Panc1 (cell line): ENCODE measurements at regions not wholly inside any gene's neighbourhood (a gene's known extent, or its start where the extent isn't known, plus 50 kb on each side); places are given as distances from the start of the nearest gene placed in this dataset.

Experiments used
- ATAC-seq: fragments of 200-7000 bp; cut with Tn5 transposase; 2 replicates; pipeline ENCODE4 v1.9.1; 2020; ENCODE audit warnings: mild to moderate bottlenecking, moderate library complexity
- BruUV-seq: library from RNA; stranded (reverse); fragments of 400-500 nt; replicated peaks from 2 replicates; lab custom pipeline; 2021; lab: Mats Ljungman, UMichigan
- CTCF ChIA-PET: fragments of 300-600 bp; sonication (Branson Sonifier 250); formaldehyde crosslinking; loops from one replicate; lab custom pipeline; 2022; ENCODE audit warnings: antibody characterized with exemption; lab: Charles Lee
- POLR2A ChIA-PET: fragments of 300-600 bp; sonication (Branson Sonifier 250); formaldehyde crosslinking; loops from one replicate; lab custom pipeline; 2022; ENCODE audit warnings: antibody characterized with exemption; lab: Charles Lee
- DNase-seq: peaks from one replicate; pipeline ENCODE4 v3.0.0-alpha.2; 2010; ENCODE audit warnings: low read depth, low spot score
- H3K27ac ChIP-seq: 2 replicates; pipeline ENCODE4 v1.5.1; 2011; ENCODE audit warnings: mild to moderate bottlenecking, low read length, inconsistent platforms
- H3K27me3 ChIP-seq: fragments of 200-500 bp; sonication (Bioruptor generic); 2 replicates; pipeline ENCODE4 v1.6.0; 2014; ENCODE audit warnings: low read length, inconsistent platforms; ENCODE audit not compliant: control insufficient read depth, insufficient read depth
- H3K36me3 ChIP-seq: fragments of 200-500 bp; sonication (Bioruptor generic); 2 replicates; pipeline ENCODE4 v1.5.1; 2014; ENCODE audit warnings: inconsistent platforms, mild to moderate bottlenecking, low read length, moderate library complexity; ENCODE audit not compliant: control insufficient read depth, insufficient read depth
- H3K4me1 ChIP-seq: 2 replicates; pipeline ENCODE4 v1.5.1; 2011; ENCODE audit warnings: inconsistent platforms, mild to moderate bottlenecking, low read length, moderate library complexity; ENCODE audit not compliant: control insufficient read depth, insufficient read depth
- H3K4me3 ChIP-seq, 2 experiments: 2 replicates each; pipeline ENCODE4 v1.5.1; 2011 to 2012; ENCODE audit warnings: low read depth in 2 of 2, low read length in 2 of 2, mild to moderate bottlenecking in 2 of 2, inconsistent platforms in 1 of 2, moderate library complexity in 1 of 2
- H3K9me3 ChIP-seq: fragments of 200-500 bp; sonication (Bioruptor generic); 2 replicates; pipeline ENCODE4 v1.5.1; 2014; ENCODE audit warnings: low read depth, mild to moderate bottlenecking, inconsistent platforms, low read length, moderate library complexity; ENCODE audit not compliant: control insufficient read depth, insufficient read depth
- POLR2AphosphoS5 ChIP-seq: IDR thresholded peaks from 2 replicates; pipeline ENCODE4 v1.6.1; 2012; ENCODE audit warnings: mild to moderate bottlenecking, low read depth, low read length, moderate library complexity
- SIN3A ChIP-seq: IDR thresholded peaks from 2 replicates; pipeline ENCODE4 v1.6.1; 2012; ENCODE audit warnings: low read depth, mild to moderate bottlenecking, low read length, moderate library complexity, borderline replicate concordance; ENCODE audit not compliant: insufficient read depth
- TCF7L2 ChIP-seq: IDR thresholded peaks from 2 replicates; pipeline ENCODE4 v1.6.1; 2011; ENCODE audit warnings: mild to moderate bottlenecking, low read depth, low read length, inconsistent platforms
- in situ Hi-C: cut with HindIII; loops from 2 replicates; pipeline ENCODE4 v1.10.0; 2016; ENCODE audit warnings: low sequenced_read_pairs, low pct_unique_long_range_greater_than_20kb
- intact Hi-C: fragments of 100-400 bp; cut with micrococcal nuclease; formaldehyde crosslinking; loops from one replicate; pipeline ENCODE4 v1.10.0; 2022; ENCODE audit not compliant: unreplicated experiment
- TF ChIP-seq, protein P1 (sequence below): fragments of 450-650 bp; IDR thresholded peaks from 2 replicates; pipeline ENCODE4 v1.5.1; 2017; ENCODE audit warnings: mild to moderate bottlenecking
- TF ChIP-seq, protein P2 (sequence below), 2 experiments: IDR thresholded peaks; 2 replicates each; pipeline ENCODE4 v1.6.1; 2011 to 2012; ENCODE audit warnings: low read depth in 2 of 2, control low read depth in 1 of 2, low read length in 1 of 2, mild to moderate bottlenecking in 1 of 2, moderate library complexity in 1 of 2; ENCODE audit not compliant: insufficient read depth in 1 of 2

DNA sequence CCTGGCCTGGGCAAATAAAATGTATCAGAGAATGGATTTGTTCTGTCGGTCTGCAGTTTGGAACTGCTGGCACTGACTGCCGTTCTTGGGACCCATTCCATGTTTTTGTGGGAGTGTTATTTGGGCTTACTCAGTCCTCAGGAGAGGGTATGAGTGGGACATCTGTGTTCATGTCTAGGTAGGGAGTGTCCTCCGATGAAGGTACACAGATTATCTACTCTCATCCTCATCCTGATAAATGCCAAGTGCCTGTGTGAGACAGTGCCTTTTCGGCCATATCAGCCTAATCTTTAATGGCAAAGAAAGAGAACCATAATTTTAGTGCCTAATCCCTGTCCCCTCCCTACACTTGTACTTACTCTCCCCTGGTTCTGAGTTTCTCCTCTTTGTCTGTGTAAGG, 409.4 kb downstream of the REEP3 start:
- CTCF ChIA-PET = no interaction called here

GRCh38 chr10:63935705-63936104, 414.5 kb downstream of the REEP3 start:
- Histone ChIP-seq H3K27me3 (peaks cover 20% of the 10 kb centered on the region), H3K36me3 (no peaks in the 10 kb centered on the region), H3K4me3 (no peak overlapping the region), H3K4me1 (no peaks in the 10 kb centered on the region), H3K27ac (no peak overlapping the region), H3K9me3 (no peaks in the 10 kb centered on the region)
- POLR2A ChIA-PET = no interaction called here
- CTCF ChIA-PET = no interaction called here
- intact Hi-C loops (no loop called here), in situ Hi-C loops (no loop called here)
- ATAC-seq (no peak), DNase-seq (no peak)
- TF ChIP-seq, protein P1, sequence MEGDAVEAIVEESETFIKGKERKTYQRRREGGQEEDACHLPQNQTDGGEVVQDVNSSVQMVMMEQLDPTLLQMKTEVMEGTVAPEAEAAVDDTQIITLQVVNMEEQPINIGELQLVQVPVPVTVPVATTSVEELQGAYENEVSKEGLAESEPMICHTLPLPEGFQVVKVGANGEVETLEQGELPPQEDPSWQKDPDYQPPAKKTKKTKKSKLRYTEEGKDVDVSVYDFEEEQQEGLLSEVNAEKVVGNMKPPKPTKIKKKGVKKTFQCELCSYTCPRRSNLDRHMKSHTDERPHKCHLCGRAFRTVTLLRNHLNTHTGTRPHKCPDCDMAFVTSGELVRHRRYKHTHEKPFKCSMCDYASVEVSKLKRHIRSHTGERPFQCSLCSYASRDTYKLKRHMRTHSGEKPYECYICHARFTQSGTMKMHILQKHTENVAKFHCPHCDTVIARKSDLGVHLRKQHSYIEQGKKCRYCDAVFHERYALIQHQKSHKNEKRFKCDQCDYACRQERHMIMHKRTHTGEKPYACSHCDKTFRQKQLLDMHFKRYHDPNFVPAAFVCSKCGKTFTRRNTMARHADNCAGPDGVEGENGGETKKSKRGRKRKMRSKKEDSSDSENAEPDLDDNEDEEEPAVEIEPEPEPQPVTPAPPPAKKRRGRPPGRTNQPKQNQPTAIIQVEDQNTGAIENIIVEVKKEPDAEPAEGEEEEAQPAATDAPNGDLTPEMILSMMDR = peak; percentile 41
- TF ChIP-seq POLR2AphosphoS5 = no peak
- TF ChIP-seq SIN3A = no peak
- TF ChIP-seq, protein P2, sequence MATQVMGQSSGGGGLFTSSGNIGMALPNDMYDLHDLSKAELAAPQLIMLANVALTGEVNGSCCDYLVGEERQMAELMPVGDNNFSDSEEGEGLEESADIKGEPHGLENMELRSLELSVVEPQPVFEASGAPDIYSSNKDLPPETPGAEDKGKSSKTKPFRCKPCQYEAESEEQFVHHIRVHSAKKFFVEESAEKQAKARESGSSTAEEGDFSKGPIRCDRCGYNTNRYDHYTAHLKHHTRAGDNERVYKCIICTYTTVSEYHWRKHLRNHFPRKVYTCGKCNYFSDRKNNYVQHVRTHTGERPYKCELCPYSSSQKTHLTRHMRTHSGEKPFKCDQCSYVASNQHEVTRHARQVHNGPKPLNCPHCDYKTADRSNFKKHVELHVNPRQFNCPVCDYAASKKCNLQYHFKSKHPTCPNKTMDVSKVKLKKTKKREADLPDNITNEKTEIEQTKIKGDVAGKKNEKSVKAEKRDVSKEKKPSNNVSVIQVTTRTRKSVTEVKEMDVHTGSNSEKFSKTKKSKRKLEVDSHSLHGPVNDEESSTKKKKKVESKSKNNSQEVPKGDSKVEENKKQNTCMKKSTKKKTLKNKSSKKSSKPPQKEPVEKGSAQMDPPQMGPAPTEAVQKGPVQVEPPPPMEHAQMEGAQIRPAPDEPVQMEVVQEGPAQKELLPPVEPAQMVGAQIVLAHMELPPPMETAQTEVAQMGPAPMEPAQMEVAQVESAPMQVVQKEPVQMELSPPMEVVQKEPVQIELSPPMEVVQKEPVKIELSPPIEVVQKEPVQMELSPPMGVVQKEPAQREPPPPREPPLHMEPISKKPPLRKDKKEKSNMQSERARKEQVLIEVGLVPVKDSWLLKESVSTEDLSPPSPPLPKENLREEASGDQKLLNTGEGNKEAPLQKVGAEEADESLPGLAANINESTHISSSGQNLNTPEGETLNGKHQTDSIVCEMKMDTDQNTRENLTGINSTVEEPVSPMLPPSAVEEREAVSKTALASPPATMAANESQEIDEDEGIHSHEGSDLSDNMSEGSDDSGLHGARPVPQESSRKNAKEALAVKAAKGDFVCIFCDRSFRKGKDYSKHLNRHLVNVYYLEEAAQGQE (IDR thresholded peaks at IDR 0.05; ENCODE audit: insufficient read depth in 1 of 2, low read depth in 2 of 2, low read length in 1 of 2) = no peak
- no TSS peak for BruUV-seq

More for the DNA sequence above, 409.4 kb downstream of the REEP3 start:
- intact Hi-C loops = no loop called here
- POLR2A ChIA-PET = no interaction called here
- Histone ChIP-seq H3K27ac (no peak overlapping the region), H3K36me3 (no peaks in the 10 kb centered on the region), H3K4me3 (no peak overlapping the region), H3K4me1 (no peaks in the 10 kb centered on the region), H3K9me3 (no peaks in the 10 kb centered on the region), H3K27me3 (peaks cover 21% of the 10 kb centered on the region)
- no peak for DNase-seq
- in situ Hi-C loops = no loop called here
- no TSS peak for BruUV-seq
- no peak for ATAC-seq
- TF ChIP-seq, protein P1 = no peak
- no peak for TF ChIP-seq SIN3A
- no peak for TF ChIP-seq POLR2AphosphoS5
- TF ChIP-seq, protein P2 (IDR thresholded peaks at IDR 0.05; ENCODE audit: insufficient read depth in 1 of 2, low read depth in 2 of 2, low read length in 1 of 2) = no peak
- no peak for TF ChIP-seq TCF7L2
